Liver (tissue), 8 donors: ENCODE measurements at regions not wholly inside any gene's neighbourhood (a gene's known extent, or its start where the extent isn't known, plus 50 kb on each side); places are given as distances from the start of the nearest gene placed in this dataset.

Source experiments
- DNase-seq: peaks from one replicate; pipeline ENCODE4 v3.0.0-alpha.2; 2017; ENCODE audit warnings: low spot score
- H3K27ac ChIP-seq, 2 donors: one replicate each; pipeline ENCODE4 v1.7.0; 2013; ENCODE audit warnings: inconsistent platforms in 2 of 2, low read length in 2 of 2, control low read depth in 1 of 2, low read depth in 1 of 2, mild to moderate bottlenecking in 1 of 2
- H3K27me3 ChIP-seq, 4 donors: one replicate each; pipeline versions ENCODE4 v1.6.1 to v1.7.0; 2013; ENCODE audit warnings: low read length in 3 of 4, inconsistent platforms in 1 of 4, mild to moderate bottlenecking in 1 of 4, moderate library complexity in 1 of 4; ENCODE audit not compliant: control insufficient read depth in 4 of 4, insufficient read depth in 4 of 4
- H3K36me3 ChIP-seq, 4 donors: one replicate each; pipeline versions ENCODE4 v1.6.1 to v1.7.0; 2013; ENCODE audit warnings: low read length in 3 of 4, mild to moderate bottlenecking in 3 of 4, low read depth in 1 of 4, moderate library complexity in 1 of 4; ENCODE audit not compliant: control insufficient read depth in 4 of 4, insufficient read depth in 3 of 4
- H3K4me1 ChIP-seq, 4 donors: one replicate each; pipeline versions ENCODE4 v1.6.1 to v1.7.0; 2013; ENCODE audit warnings: low read length in 3 of 4, mild to moderate bottlenecking in 3 of 4, moderate library complexity in 1 of 4; ENCODE audit not compliant: control insufficient read depth in 4 of 4, insufficient read depth in 4 of 4
- H3K4me3 ChIP-seq, 3 donors: one replicate each; pipeline versions ENCODE4 v1.6.1 to v1.7.0; 2013; ENCODE audit warnings: low read length in 3 of 3, control low read depth in 1 of 3, low read depth in 1 of 3, mild to moderate bottlenecking in 1 of 3
- H3K9ac ChIP-seq, 2 donors: one replicate each; pipeline ENCODE4 v1.7.0; 2013; ENCODE audit warnings: low read length in 2 of 2, mild to moderate bottlenecking in 2 of 2, moderate library complexity in 2 of 2, control low read depth in 1 of 2, low read depth in 1 of 2
- H3K9me3 ChIP-seq, 4 donors: one replicate each; pipeline versions ENCODE4 v1.6.1 to v1.7.0; 2013; ENCODE audit warnings: low read length in 3 of 4; ENCODE audit not compliant: control insufficient read depth in 4 of 4
- FOXA1 ChIP-seq: IDR thresholded peaks from 2 replicates; pipeline ENCODE4 v1.6.1; 2016; ENCODE audit warnings: antibody characterized with exemption
- FOXA2 ChIP-seq: IDR thresholded peaks from 2 replicates; pipeline ENCODE4 v1.6.1; 2016; ENCODE audit warnings: antibody characterized with exemption
- GABPA ChIP-seq, 2 donors: IDR thresholded peaks in 1 of 2; conservative IDR thresholded peaks in 1 of 2; 2 replicates each; pipeline ENCODE4 v1.6.1; 2016; ENCODE audit warnings: antibody characterized with exemption in 2 of 2, mild to moderate bottlenecking in 1 of 2, moderate library complexity in 1 of 2
- HNF4A ChIP-seq, 2 donors: conservative IDR thresholded peaks; 2 replicates each; pipeline ENCODE4 v1.6.1; 2016; ENCODE audit warnings: antibody characterized with exemption in 2 of 2, mild to moderate bottlenecking in 2 of 2
- HNF4G ChIP-seq: IDR thresholded peaks from 2 replicates; pipeline ENCODE4 v1.6.1; 2016; ENCODE audit warnings: antibody characterized with exemption
- JUND ChIP-seq, 2 donors: IDR thresholded peaks; 2 replicates each; pipeline ENCODE4 v1.6.1; 2016; ENCODE audit warnings: antibody characterized with exemption in 2 of 2
- NR2F2 ChIP-seq: IDR thresholded peaks from 2 replicates; pipeline ENCODE4 v1.6.1; 2016; ENCODE audit warnings: antibody characterized with exemption
- RAD21 ChIP-seq, 2 donors: IDR thresholded peaks; 2 replicates each; pipeline ENCODE4 v1.6.1; 2016; ENCODE audit warnings: antibody characterized with exemption in 2 of 2, mild to moderate bottlenecking in 2 of 2
- SP1 ChIP-seq: IDR thresholded peaks from 2 replicates; pipeline ENCODE4 v1.6.1; 2018; ENCODE audit warnings: antibody characterized with exemption, mild to moderate bottlenecking
- TAF1 ChIP-seq: conservative IDR thresholded peaks from 2 replicates; pipeline ENCODE4 v1.6.1; 2016; ENCODE audit warnings: antibody characterized with exemption, mild to moderate bottlenecking
- YY1 ChIP-seq: IDR thresholded peaks from 2 replicates; pipeline ENCODE4 v1.6.1; 2016; ENCODE audit warnings: antibody characterized with exemption, mild to moderate bottlenecking
- WGBS: extraction: QIAGEN DNeasy Blood & Tissue Kit; methylation state at CpG from one replicate; pipeline ENCODE4 v1.1.7; 2013; 5-methylcytosine and 5-hydroxymethylcytosine counted together
- TF ChIP-seq, protein P1 (sequence below): fragments of 150-350 bp; IDR thresholded peaks from 2 replicates; pipeline ENCODE4 v1.5.1; 2017; ENCODE audit warnings: improper control_type of control experiment, low read depth, low read length; ENCODE audit not compliant: missing input control
- TF ChIP-seq, protein P2 (sequence below): IDR thresholded peaks from 2 replicates; pipeline ENCODE4 v1.6.1; 2016; ENCODE audit warnings: antibody characterized with exemption
- TF ChIP-seq, protein P3 (sequence below): IDR thresholded peaks from 2 replicates; pipeline ENCODE4 v1.6.1; 2016; ENCODE audit warnings: antibody characterized with exemption, mild to moderate bottlenecking
- donor health status: healthy.
- donor health status: healthy.
- donor health status: healthy.
- donor health status: healthy.
- donor health status: healthy.

DNA sequence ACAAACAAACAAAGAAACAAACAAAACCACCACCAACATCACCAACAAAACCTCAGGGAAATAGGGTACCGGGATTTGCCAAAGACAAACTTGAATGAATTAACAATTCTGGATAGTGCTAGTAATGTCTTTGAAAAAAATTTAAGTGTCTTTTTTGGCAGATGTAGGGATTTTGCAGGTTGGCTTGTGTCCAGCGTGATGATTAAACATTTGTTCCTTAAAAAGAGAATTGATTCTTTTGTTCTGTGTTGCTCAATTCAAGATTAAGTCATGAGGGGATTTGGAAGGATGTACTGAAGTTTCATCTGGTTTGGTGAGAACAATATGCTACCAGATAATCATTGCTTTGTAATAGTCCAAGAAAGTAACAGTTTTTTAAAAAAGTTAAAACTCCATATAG, 125.1 kb upstream of the HS3ST5 start:
- no peaks in the 10 kb centered on the region for H3K27me3 ChIP-seq
- no peak overlapping the region for H3K27ac ChIP-seq
- TF ChIP-seq JUND (IDR thresholded peaks at IDR 0.05): no peak
- WGBS: 69% methylated on average over 2 of the region's 2 CpGs
- no peak overlapping the region for H3K4me3 ChIP-seq
- no peak overlapping the region for H3K9ac ChIP-seq
- H3K9me3 ChIP-seq: no peaks in the 10 kb centered on the region
- no peaks in the 10 kb centered on the region for H3K4me1 ChIP-seq
- H3K36me3 ChIP-seq: no peaks in the 10 kb centered on the region
- no peak for DNase-seq

DNA sequence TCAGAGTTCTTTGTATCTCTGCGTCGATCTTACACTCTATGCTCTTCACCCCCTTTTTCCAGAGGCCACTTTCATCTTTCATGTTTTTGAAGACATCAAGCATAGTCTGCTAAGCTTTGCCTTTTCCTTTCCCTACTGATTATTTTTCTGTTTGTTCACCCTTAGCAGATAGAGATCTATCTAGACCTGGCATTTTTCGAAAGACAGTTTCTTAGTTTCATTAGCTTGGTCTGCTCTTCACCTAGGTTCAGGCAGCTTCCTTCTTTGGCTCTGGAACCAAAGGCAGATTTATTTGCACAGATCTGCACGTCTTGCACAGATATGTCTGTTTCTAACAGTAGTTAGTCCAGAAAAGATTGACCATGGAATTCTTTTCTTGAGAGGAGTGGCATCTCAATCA, 122.7 kb upstream of the HS3ST5 start:
- H3K36me3 ChIP-seq: no peaks in the 10 kb centered on the region
- no peak overlapping the region for H3K4me3 ChIP-seq
- DNase-seq: no peak
- no peaks in the 10 kb centered on the region for H3K9me3 ChIP-seq
- no peak for TF ChIP-seq HNF4G
- TF ChIP-seq JUND (IDR thresholded peaks at IDR 0.05): no peak
- TF ChIP-seq TAF1: no peak
- TF ChIP-seq GABPA (IDR thresholded peaks at IDR 0.05 in 1 of 2, conservative IDR thresholded peaks at IDR 0.05 in 1 of 2): no peak
- no peak for TF ChIP-seq YY1
- no peak for TF ChIP-seq SP1
- TF ChIP-seq HNF4A (conservative IDR thresholded peaks at IDR 0.05): no peak
- no peak for TF ChIP-seq FOXA2
- TF ChIP-seq RAD21 (IDR thresholded peaks at IDR 0.05): no peak
- no peak for TF ChIP-seq FOXA1
- H3K4me1 ChIP-seq: no peaks in the 10 kb centered on the region
- no peak overlapping the region for H3K27ac ChIP-seq
- no peaks in the 10 kb centered on the region for H3K27me3 ChIP-seq
- H3K9ac ChIP-seq: no peak overlapping the region
- WGBS: 80% methylated on average over 4 of the region's 4 CpGs

DNA sequence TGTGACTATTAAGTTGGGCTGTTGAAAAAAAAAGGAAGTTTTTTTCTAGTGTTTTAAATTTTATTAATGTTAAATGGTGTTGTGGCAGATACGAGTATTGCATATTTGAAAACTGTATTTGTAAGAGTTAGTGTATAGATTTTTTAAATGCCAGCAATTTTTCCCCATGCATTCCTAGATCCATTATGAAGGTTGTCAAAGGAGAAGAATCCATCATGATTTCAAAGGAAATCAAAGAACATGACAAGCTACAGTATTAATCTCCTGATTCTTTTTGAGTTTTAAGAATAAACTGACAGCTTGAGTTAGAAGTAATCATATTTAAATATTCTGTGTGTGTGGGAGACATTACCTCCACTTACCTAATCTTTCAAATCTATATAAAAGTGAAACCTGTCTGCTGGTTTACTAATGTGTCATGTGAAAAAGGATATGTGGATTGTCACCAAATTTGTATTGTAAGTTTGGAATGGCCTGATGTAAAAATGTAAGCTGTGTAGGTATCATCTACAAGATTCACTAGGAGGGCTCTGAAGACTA, 111.0 kb upstream of the HS3ST5 start:
- Histone ChIP-seq H3K9me3 (no peaks in the 10 kb centered on the region), H3K4me3 (no peak overlapping the region), H3K4me1 (no peaks in the 10 kb centered on the region), H3K27me3 (no peaks in the 10 kb centered on the region), H3K9ac (no peak overlapping the region), H3K36me3 (no peaks in the 10 kb centered on the region), H3K27ac (no peak overlapping the region)
- DNase-seq: no peak
- TF ChIP-seq, protein P1, sequence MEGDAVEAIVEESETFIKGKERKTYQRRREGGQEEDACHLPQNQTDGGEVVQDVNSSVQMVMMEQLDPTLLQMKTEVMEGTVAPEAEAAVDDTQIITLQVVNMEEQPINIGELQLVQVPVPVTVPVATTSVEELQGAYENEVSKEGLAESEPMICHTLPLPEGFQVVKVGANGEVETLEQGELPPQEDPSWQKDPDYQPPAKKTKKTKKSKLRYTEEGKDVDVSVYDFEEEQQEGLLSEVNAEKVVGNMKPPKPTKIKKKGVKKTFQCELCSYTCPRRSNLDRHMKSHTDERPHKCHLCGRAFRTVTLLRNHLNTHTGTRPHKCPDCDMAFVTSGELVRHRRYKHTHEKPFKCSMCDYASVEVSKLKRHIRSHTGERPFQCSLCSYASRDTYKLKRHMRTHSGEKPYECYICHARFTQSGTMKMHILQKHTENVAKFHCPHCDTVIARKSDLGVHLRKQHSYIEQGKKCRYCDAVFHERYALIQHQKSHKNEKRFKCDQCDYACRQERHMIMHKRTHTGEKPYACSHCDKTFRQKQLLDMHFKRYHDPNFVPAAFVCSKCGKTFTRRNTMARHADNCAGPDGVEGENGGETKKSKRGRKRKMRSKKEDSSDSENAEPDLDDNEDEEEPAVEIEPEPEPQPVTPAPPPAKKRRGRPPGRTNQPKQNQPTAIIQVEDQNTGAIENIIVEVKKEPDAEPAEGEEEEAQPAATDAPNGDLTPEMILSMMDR: no peak
- TF ChIP-seq RAD21 (IDR thresholded peaks at IDR 0.05): no peak
- TF ChIP-seq TAF1: no peak
- TF ChIP-seq, protein P2, sequence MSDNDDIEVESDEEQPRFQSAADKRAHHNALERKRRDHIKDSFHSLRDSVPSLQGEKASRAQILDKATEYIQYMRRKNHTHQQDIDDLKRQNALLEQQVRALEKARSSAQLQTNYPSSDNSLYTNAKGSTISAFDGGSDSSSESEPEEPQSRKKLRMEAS: no peak
- no peak for TF ChIP-seq FOXA1
- no peak for TF ChIP-seq HNF4G
- TF ChIP-seq SP1: no peak
- TF ChIP-seq FOXA2: no peak
- no peak for TF ChIP-seq GABPA (IDR thresholded peaks at IDR 0.05 in 1 of 2, conservative IDR thresholded peaks at IDR 0.05 in 1 of 2)
- no peak for TF ChIP-seq HNF4A (conservative IDR thresholded peaks at IDR 0.05)
- TF ChIP-seq NR2F2: no peak
- TF ChIP-seq, protein P3, sequence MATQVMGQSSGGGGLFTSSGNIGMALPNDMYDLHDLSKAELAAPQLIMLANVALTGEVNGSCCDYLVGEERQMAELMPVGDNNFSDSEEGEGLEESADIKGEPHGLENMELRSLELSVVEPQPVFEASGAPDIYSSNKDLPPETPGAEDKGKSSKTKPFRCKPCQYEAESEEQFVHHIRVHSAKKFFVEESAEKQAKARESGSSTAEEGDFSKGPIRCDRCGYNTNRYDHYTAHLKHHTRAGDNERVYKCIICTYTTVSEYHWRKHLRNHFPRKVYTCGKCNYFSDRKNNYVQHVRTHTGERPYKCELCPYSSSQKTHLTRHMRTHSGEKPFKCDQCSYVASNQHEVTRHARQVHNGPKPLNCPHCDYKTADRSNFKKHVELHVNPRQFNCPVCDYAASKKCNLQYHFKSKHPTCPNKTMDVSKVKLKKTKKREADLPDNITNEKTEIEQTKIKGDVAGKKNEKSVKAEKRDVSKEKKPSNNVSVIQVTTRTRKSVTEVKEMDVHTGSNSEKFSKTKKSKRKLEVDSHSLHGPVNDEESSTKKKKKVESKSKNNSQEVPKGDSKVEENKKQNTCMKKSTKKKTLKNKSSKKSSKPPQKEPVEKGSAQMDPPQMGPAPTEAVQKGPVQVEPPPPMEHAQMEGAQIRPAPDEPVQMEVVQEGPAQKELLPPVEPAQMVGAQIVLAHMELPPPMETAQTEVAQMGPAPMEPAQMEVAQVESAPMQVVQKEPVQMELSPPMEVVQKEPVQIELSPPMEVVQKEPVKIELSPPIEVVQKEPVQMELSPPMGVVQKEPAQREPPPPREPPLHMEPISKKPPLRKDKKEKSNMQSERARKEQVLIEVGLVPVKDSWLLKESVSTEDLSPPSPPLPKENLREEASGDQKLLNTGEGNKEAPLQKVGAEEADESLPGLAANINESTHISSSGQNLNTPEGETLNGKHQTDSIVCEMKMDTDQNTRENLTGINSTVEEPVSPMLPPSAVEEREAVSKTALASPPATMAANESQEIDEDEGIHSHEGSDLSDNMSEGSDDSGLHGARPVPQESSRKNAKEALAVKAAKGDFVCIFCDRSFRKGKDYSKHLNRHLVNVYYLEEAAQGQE: no peak
- TF ChIP-seq JUND (IDR thresholded peaks at IDR 0.05): no peak
- 83% methylated on average over 1 of the region's 1 CpG for WGBS
